Neural progenitor cell (in vitro differentiated cells): ENCODE measurements at regions not wholly inside any gene's neighbourhood (a gene's known extent, or its start where the extent isn't known, plus 50 kb on each side); places are given as distances from the start of the nearest gene placed in this dataset.

ENCODE experiments used
- CTCF ChIP-seq: fragments of 200-600 bp; sonication (generic); IDR thresholded peaks from 2 replicates; pipeline ENCODE4 v1.5.1; 2017; ENCODE audit warnings: antibody characterized with exemption, mild to moderate bottlenecking
- EZH2 ChIP-seq: fragments of 200-600 bp; sonication (generic); IDR thresholded peaks from 2 replicates; pipeline ENCODE4 v1.6.1; 2017; ENCODE audit warnings: antibody characterized with exemption, mild to moderate bottlenecking, moderate library complexity
- EZH2phosphoT487 ChIP-seq: fragments of 200-600 bp; sonication (generic); IDR thresholded peaks from 2 replicates; pipeline ENCODE4 v1.6.1; 2017; ENCODE audit warnings: antibody characterized with exemption

DNA sequence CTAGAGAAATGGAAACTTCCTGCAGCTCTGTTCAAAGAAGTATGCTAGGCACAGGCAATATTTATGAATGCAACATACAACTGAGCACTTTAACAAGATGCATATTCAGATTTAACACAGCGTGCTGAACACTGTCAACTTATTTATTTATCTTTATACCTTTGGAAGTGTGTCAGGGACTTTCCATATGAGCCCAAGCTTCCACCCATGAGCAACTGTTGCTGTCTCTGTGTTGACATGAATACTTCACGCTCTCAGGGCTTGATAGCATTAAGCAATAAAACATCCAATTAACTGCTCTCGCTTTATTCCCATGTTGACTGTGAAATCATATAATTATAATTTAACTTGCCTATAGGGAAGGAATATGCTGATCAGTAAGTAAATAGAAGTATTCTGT is 116.6 kb upstream of the ROBO1 start:
- no peak for TF ChIP-seq CTCF
- TF ChIP-seq EZH2, result no peak
- no peak for TF ChIP-seq EZH2phosphoT487
